H1 (cell line): ENCODE measurements at regions not wholly inside any gene's neighbourhood (a gene's known extent, or its start where the extent isn't known, plus 50 kb on each side); places are given as distances from the start of the nearest gene placed in this dataset.

Experiments
- CTCF ChIA-PET: fragments of 300-600 bp; sonication (Branson Sonifier 250); formaldehyde crosslinking; loops from one replicate; lab custom pipeline; 2021; ENCODE audit not compliant: partially characterized antibody; lab: Charles Lee
- POLR2A ChIA-PET: fragments of 300-600 bp; sonication (Branson Sonifier 250); formaldehyde crosslinking; loops from one replicate; lab custom pipeline; 2021; ENCODE audit warnings: inconsistent platforms; ENCODE audit not compliant: partially characterized antibody; lab: Charles Lee
- DNase-seq, 2 experiments: peaks; one replicate each; pipeline versions ENCODE4 v3.0.0 to v3.0.0-alpha.2; 2010 to 2022; ENCODE audit warnings: low spot score in 2 of 2, low read depth in 1 of 2, mixed read lengths in 1 of 2
- FAIRE-seq: peaks from 2 replicates; lab custom pipeline; 2011; peaks lifted over from hg19 to GRCh38; lab: Jason Lieb, UNC
- H2AFZ ChIP-seq: 2 replicates; pipeline ENCODE4 v1.8.1; 2012; ENCODE audit warnings: low read length, inconsistent platforms
- H2AK5ac ChIP-seq: 2 replicates; pipeline ENCODE4 v1.6.1; 2013; ENCODE audit warnings: low read depth, low read length
- H2BK120ac ChIP-seq: replicated peaks from 2 replicates; pipeline ENCODE3; 2013; ENCODE audit warnings: low read depth, low read length, inconsistent platforms
- H2BK12ac ChIP-seq: 2 replicates; pipeline ENCODE4 v1.6.1; 2013; ENCODE audit warnings: low read depth, low read length
- H2BK15ac ChIP-seq: 2 replicates; pipeline ENCODE4 v1.6.1; 2013; ENCODE audit warnings: low read length
- H2BK20ac ChIP-seq: 2 replicates; pipeline ENCODE4 v1.6.1; 2013; ENCODE audit warnings: low read length
- H2BK5ac ChIP-seq: 2 replicates; pipeline ENCODE4 v1.6.1; 2013; ENCODE audit warnings: low read depth, low read length
- H3K14ac ChIP-seq: 2 replicates; pipeline ENCODE4 v1.6.1; 2013; ENCODE audit warnings: inconsistent platforms; ENCODE audit not compliant: insufficient read length
- H3K18ac ChIP-seq: 2 replicates; pipeline ENCODE4 v1.6.1; 2013; ENCODE audit warnings: low read length; ENCODE audit errors: extremely low read depth
- H3K23ac ChIP-seq: 2 replicates; pipeline ENCODE4 v1.6.1; 2013; ENCODE audit warnings: inconsistent platforms; ENCODE audit not compliant: insufficient read length
- H3K23me2 ChIP-seq: 2 replicates; pipeline ENCODE4 v1.6.1; 2013; ENCODE audit warnings: low read depth, low read length
- H3K27ac ChIP-seq: 2 replicates; pipeline ENCODE4 v1.6.1; 2011; ENCODE audit warnings: low read depth, low read length, inconsistent platforms
- H3K27me3 ChIP-seq, 4 experiments: replicated peaks in 1 of 4; 1 replicate in 1 of 4; 2 replicates in 3 of 4; pipeline versions ENCODE4 v1.6.1 to v1.8.1; 2011 to 2013; ENCODE audit warnings: low read length in 3 of 4, mild to moderate bottlenecking in 3 of 4, inconsistent platforms in 2 of 4, mixed read lengths in 2 of 4, moderate library complexity in 1 of 4; ENCODE audit not compliant: control insufficient read depth in 3 of 4, insufficient read depth in 3 of 4; ENCODE audit errors: extremely low read depth in 1 of 4
- H3K36me3 ChIP-seq, 4 experiments: 2 replicates each; pipeline versions ENCODE4 v1.6.1 to v1.8.1; 2011 to 2013; ENCODE audit warnings: mild to moderate bottlenecking in 4 of 4, low read length in 3 of 4, moderate library complexity in 2 of 4, control low read depth in 1 of 4, inconsistent platforms in 1 of 4; ENCODE audit not compliant: insufficient read depth in 4 of 4, control insufficient read depth in 2 of 4
- H3K4ac ChIP-seq: replicated peaks from 2 replicates; pipeline ENCODE3; 2013; ENCODE audit warnings: low read length, low read depth, mixed read lengths, inconsistent platforms; ENCODE audit not compliant: insufficient read length
- H3K4me1 ChIP-seq, 4 experiments: replicated peaks in 1 of 4; 1 replicate in 1 of 4; 2 replicates in 3 of 4; pipeline versions ENCODE4 v1.6.1 to v1.8.1; 2011 to 2013; ENCODE audit warnings: low read length in 3 of 4, inconsistent platforms in 2 of 4, mixed read lengths in 1 of 4; ENCODE audit not compliant: insufficient read depth in 4 of 4, control insufficient read depth in 3 of 4
- H3K4me2 ChIP-seq, 2 experiments: 2 replicates each; pipeline versions ENCODE4 v1.6.1 to v1.8.1; 2011 to 2013; ENCODE audit warnings: low read depth in 2 of 2, low read length in 2 of 2, control low read depth in 1 of 2, inconsistent platforms in 1 of 2, mild to moderate bottlenecking in 1 of 2; ENCODE audit not compliant: insufficient read depth in 1 of 2
- H3K4me3 ChIP-seq, 4 experiments: fragments of 200-600, 300-600 bp in 1 of 4; sonication (generic), shearing (Covaris generic), sonication (Bioruptor Twin) in 1 of 4; 2 replicates each; pipeline versions ENCODE4 v1.5.1 to v1.8.1; 2011 to 2016; ENCODE audit warnings: low read length in 4 of 4, low read depth in 3 of 4, control low read depth in 2 of 4, inconsistent platforms in 2 of 4, mild to moderate bottlenecking in 2 of 4, mixed read lengths in 1 of 4, moderate library complexity in 1 of 4; ENCODE audit not compliant: insufficient read depth in 2 of 4; ENCODE audit errors: extremely low read depth in 1 of 4
- H3K56ac ChIP-seq: replicated peaks from 2 replicates; pipeline ENCODE3; 2013; ENCODE audit warnings: low read depth, mild to moderate bottlenecking, mixed read lengths, low read length, inconsistent platforms; ENCODE audit not compliant: insufficient read length
- H3K79me1 ChIP-seq: 2 replicates; pipeline ENCODE4 v1.6.1; 2013; ENCODE audit warnings: low read depth, low read length, control low read depth
- H3K79me2 ChIP-seq, 2 experiments: 2 replicates each; pipeline versions ENCODE4 v1.6.1 to v1.8.1; 2012 to 2013; ENCODE audit warnings: low read length in 2 of 2, mild to moderate bottlenecking in 2 of 2, inconsistent platforms in 1 of 2; ENCODE audit not compliant: insufficient read depth in 2 of 2, control insufficient read depth in 1 of 2
- H3K9ac ChIP-seq, 4 experiments: replicated peaks in 1 of 4; 1 replicate in 1 of 4; 2 replicates in 3 of 4; pipeline versions ENCODE4 v1.6.1 to v1.8.1; 2011 to 2013; ENCODE audit warnings: low read depth in 3 of 4, low read length in 3 of 4, control low read depth in 2 of 4, mild to moderate bottlenecking in 2 of 4, moderate library complexity in 2 of 4, inconsistent platforms in 1 of 4; ENCODE audit errors: extremely low read depth in 1 of 4
- H3K9me3 ChIP-seq, 2 experiments: 2 replicates each; pipeline versions ENCODE4 v1.6.1 to v1.8.1; 2012 to 2013; ENCODE audit warnings: mild to moderate bottlenecking in 2 of 2, moderate library complexity in 2 of 2, control low read depth in 1 of 2, inconsistent platforms in 1 of 2, low read depth in 1 of 2, low read length in 1 of 2, mixed read lengths in 1 of 2; ENCODE audit not compliant: insufficient read depth in 2 of 2
- H4K20me1 ChIP-seq, 2 experiments: replicated peaks in 1 of 2; 2 replicates each; pipeline versions ENCODE3 to v1.8.1; 2011 to 2013; ENCODE audit warnings: inconsistent platforms in 2 of 2, low read length in 2 of 2, mild to moderate bottlenecking in 1 of 2; ENCODE audit not compliant: insufficient read depth in 2 of 2, control insufficient read depth in 1 of 2
- H4K5ac ChIP-seq: 2 replicates; pipeline ENCODE4 v1.6.1; 2013; ENCODE audit warnings: low read length, low read depth, mixed read lengths, inconsistent platforms; ENCODE audit not compliant: insufficient read length
- H4K8ac ChIP-seq: 2 replicates; pipeline ENCODE4 v1.8.0; 2013; ENCODE audit warnings: mild to moderate bottlenecking, moderate library complexity, low read length, inconsistent platforms; ENCODE audit not compliant: insufficient read depth; ENCODE audit errors: extremely low read depth
- H4K91ac ChIP-seq: replicated peaks from 2 replicates; pipeline ENCODE3; 2013; ENCODE audit warnings: low read length, mixed read lengths, inconsistent platforms; ENCODE audit not compliant: insufficient read length
- CHD2 ChIP-seq: IDR thresholded peaks from 2 replicates; pipeline ENCODE4 v1.6.1; 2012; ENCODE audit warnings: low read length, improper control_type of control experiment
- CTCF ChIP-seq, 3 experiments: IDR thresholded peaks; 1 replicate in 2 of 3; 2 replicates in 1 of 3; pipeline versions ENCODE4 v1.5.1 to v1.6.1; 2011; ENCODE audit warnings: low read length in 3 of 3, mild to moderate bottlenecking in 3 of 3, inconsistent platforms in 2 of 3, low read depth in 1 of 3, moderate library complexity in 1 of 3; ENCODE audit not compliant: insufficient read depth in 1 of 3; ENCODE audit errors: control extremely low read depth in 1 of 3
- JUN ChIP-seq: IDR thresholded peaks from 2 replicates; pipeline ENCODE4 v1.6.1; 2011; ENCODE audit warnings: low read depth, mild to moderate bottlenecking, improper control_type of control experiment, low read length
- KDM1A ChIP-seq: fragments of 200-600, 300-600 bp; sonication (generic); IDR thresholded peaks from 2 replicates; pipeline ENCODE4 v1.7.1; 2016; ENCODE audit warnings: mild to moderate bottlenecking, low read length, borderline replicate concordance
- MAFK ChIP-seq: IDR thresholded peaks from 2 replicates; pipeline ENCODE4 v1.6.1; 2012; ENCODE audit warnings: low read depth, mild to moderate bottlenecking, improper control_type of control experiment, low read length
- SP1 ChIP-seq: IDR thresholded peaks from 2 replicates; pipeline ENCODE4 v1.6.1; 2011; ENCODE audit warnings: low read depth, low read length
- TAF7 ChIP-seq: optimal IDR thresholded peaks from 2 replicates; pipeline ENCODE3; 2011; ENCODE audit warnings: low read depth, mild to moderate bottlenecking, inconsistent platforms, low read length, moderate library complexity, borderline replicate concordance
- WGBS, 2 experiments: shearing (Covaris generic) in 1 of 2; methylation state at CpG; one replicate each; pipeline versions ENCODE4 v1.1.6 to v1.1.7; 2013 to 2015; ENCODE audit warnings: low lambda C conversion rate in 2 of 2, mixed read lengths in 2 of 2, inconsistent platforms in 1 of 2, low coverage in 1 of 2, missing lambda C conversion rate in 1 of 2; ENCODE audit not compliant: insufficient replicate concordance in 2 of 2, insufficient coverage in 1 of 2, insufficient read length in 1 of 2; ENCODE audit errors: extremely low coverage in 1 of 2, missing lambda C conversion rate in 1 of 2; 5-methylcytosine and 5-hydroxymethylcytosine counted together

- Histone ChIP-seq H3K27ac (no peak overlapping the region), H3K9ac (no peak overlapping the region), H4K20me1 (no peaks in the 10 kb centered on the region)
- TF ChIP-seq SP1 (no peak), TAF7 (no peak), JUN (no peak), KDM1A (no peak), CTCF (IDR thresholded peaks at IDR 0.05; ENCODE audit: control extremely low read depth in 1 of 3, insufficient read depth in 1 of 3, low read depth in 1 of 3, low read length in 3 of 3) (no peak), MAFK (no peak), CHD2 (no peak)
Measured at GRCh38 chr20:51127713-51128112, 104.8 kb upstream of the KCNG1 start.

More at GRCh38 chr20:51127713-51128112, 104.8 kb upstream of the KCNG1 start:
- Histone ChIP-seq H2AFZ (no peak overlapping the region), H3K27me3 (no peaks in the 10 kb centered on the region), H3K9me3 (no peaks in the 10 kb centered on the region), H2BK20ac (no peak overlapping the region), H2BK12ac (no peak overlapping the region), H3K36me3 (no peaks in the 10 kb centered on the region), H3K18ac (no peak overlapping the region), H3K79me1 (no peaks in the 10 kb centered on the region), H2BK15ac (no peak overlapping the region), H3K4me2 (no peak overlapping the region), H3K79me2 (no peaks in the 10 kb centered on the region), H3K4me3 (no peak overlapping the region), H4K8ac (no peak overlapping the region), H3K56ac (no peak overlapping the region), H2BK120ac (no peak overlapping the region), H3K14ac (no peak overlapping the region), H3K23me2 (no peaks in the 10 kb centered on the region), H2AK5ac (no peak overlapping the region), H3K4me1 (no peaks in the 10 kb centered on the region), H2BK5ac (no peak overlapping the region), H3K4ac (no peak overlapping the region), H4K5ac (no peak overlapping the region), H3K23ac (no peak overlapping the region), H4K91ac (no peak overlapping the region)
- ChIA-PET CTCF (interaction anchor here (0.8 to 2.4 kb wide), 3 partner anchors 25 to 113 kb away, joined by 3 to 9 read pairs (median 5); no protein-coding TSS in a partner anchor), POLR2A (interaction anchor here (0.6 kb wide), 1 partner anchor 24 kb away, joined by 4 read pairs; no protein-coding TSS in a partner anchor)
- DNase-seq (no peak), FAIRE-seq (no peak)
- 84% methylated on average over 4 of the region's 4 CpGs; no CpG with 5 or more reads in 1 of the 2 experiments for WGBS, 2 experiments
